ENCODE measurements at regions not wholly inside any gene's neighbourhood (a gene's known extent, or its start where the extent isn't known, plus 50 kb on each side); places are given as distances from the start of the nearest gene placed in this dataset.
"Not testable (repeated sequence)": the region's sequence is repeated elsewhere in the genome, so short reads cannot be mapped to it uniquely, and the experiment has no call there.

DNA sequence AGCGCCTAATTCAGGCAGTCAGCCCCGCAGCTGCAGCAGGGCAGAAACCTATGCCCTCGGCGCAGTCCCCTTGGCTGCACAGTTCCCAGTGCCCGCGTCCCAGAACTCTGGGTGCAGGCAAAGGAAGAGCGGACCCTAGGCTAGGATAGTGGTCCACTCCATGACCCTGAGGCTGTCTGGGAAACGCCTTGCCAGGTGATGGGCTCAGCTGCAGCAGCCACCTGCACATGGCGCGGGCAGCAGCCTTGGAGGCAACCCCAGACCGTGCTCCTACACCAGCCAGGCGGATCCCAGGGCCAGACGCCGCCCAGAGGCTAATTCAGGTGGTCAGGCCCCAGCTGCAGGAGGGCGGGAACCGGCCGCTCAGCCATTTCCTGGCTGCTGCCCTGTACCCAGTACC, 83.0 kb downstream of the POTEC start:
- DNase-seq (ENCODE audit: low read depth, low spot score); RAD21 ChIA-PET (ENCODE audit: unreplicated experiment); SMC1A ChIA-PET (ENCODE audit: uncharacterized antibody, unreplicated experiment); H3K4me2 ChIP-seq (ENCODE audit: control insufficient read depth, insufficient read depth); H4K20me1 ChIP-seq (ENCODE audit: control insufficient read depth, insufficient read depth); H2AFZ ChIP-seq (ENCODE audit: control insufficient read depth, low read depth, low read length); BruUV-seq (replicated peaks); ATAC-seq; H3K27me3 ChIP-seq (replicated peaks in 1 of 2; ENCODE audit: control insufficient read depth in 2 of 2, insufficient read depth in 2 of 2, low read length in 1 of 2); in situ Hi-C loops (cut with MboI); H3K4me3 ChIP-seq; FAIRE-seq; H3K79me2 ChIP-seq (ENCODE audit: control insufficient read depth, insufficient read depth, low read length); intact Hi-C loops (cut with micrococcal nuclease; ENCODE audit: unreplicated experiment); H3K4me1 ChIP-seq (ENCODE audit: control insufficient read depth, insufficient read depth, low read length); H3K9ac ChIP-seq (ENCODE audit: control insufficient read depth, insufficient read depth, low read length); H3K27ac ChIP-seq (ENCODE audit: control insufficient read depth, insufficient read depth); H3K9me3 ChIP-seq (replicated peaks; ENCODE audit: control insufficient read depth, insufficient read depth, low read length); H3K36me3 ChIP-seq (ENCODE audit: control insufficient read depth in 2 of 2, insufficient read depth in 2 of 2, low read length in 1 of 2); CTCF ChIA-PET; POLR2A ChIA-PET: not testable (repeated sequence)
- WGBS (ENCODE audit: insufficient coverage, insufficient replicate concordance, low lambda C conversion rate, missing lambda C conversion rate): 43% methylated on average over 17 of the region's 17 CpGs

DNA sequence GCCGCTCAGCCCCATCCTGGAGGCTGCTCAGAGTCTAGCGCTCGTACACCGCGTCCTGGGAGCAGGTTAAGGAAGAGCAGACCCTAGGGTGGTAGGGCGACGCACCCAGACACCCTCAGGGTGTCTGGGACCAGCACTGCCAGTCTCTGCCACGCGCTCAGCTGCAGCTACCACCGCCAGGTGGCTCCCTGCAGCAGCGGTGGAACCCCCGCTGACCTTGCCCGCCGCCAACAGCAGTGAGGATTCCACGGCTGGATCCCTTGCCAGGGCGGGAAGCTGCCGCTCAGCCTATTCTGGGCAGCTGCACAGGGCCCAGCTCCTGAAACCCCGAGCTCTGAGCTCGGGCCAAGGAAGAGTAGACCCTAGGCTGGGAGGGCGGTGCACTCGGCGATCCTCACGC, 83.6 kb downstream of the POTEC start:
- H3K4me1 ChIP-seq (ENCODE audit: control insufficient read depth, insufficient read depth, low read length); ATAC-seq; H3K4me2 ChIP-seq (ENCODE audit: control insufficient read depth, insufficient read depth); H3K27ac ChIP-seq (ENCODE audit: control insufficient read depth, insufficient read depth); DNase-seq (ENCODE audit: low read depth, low spot score); intact Hi-C loops (cut with micrococcal nuclease; ENCODE audit: unreplicated experiment); in situ Hi-C loops (cut with MboI); H3K9me3 ChIP-seq (replicated peaks; ENCODE audit: control insufficient read depth, insufficient read depth, low read length); POLR2A ChIA-PET; H2AFZ ChIP-seq (ENCODE audit: control insufficient read depth, low read depth, low read length); H3K9ac ChIP-seq (ENCODE audit: control insufficient read depth, insufficient read depth, low read length); RAD21 ChIA-PET (ENCODE audit: unreplicated experiment); FAIRE-seq; CTCF ChIA-PET; H3K79me2 ChIP-seq (ENCODE audit: control insufficient read depth, insufficient read depth, low read length); H3K27me3 ChIP-seq (replicated peaks in 1 of 2; ENCODE audit: control insufficient read depth in 2 of 2, insufficient read depth in 2 of 2, low read length in 1 of 2); H4K20me1 ChIP-seq (ENCODE audit: control insufficient read depth, insufficient read depth); H3K36me3 ChIP-seq (ENCODE audit: control insufficient read depth in 2 of 2, insufficient read depth in 2 of 2, low read length in 1 of 2); BruUV-seq (replicated peaks); H3K4me3 ChIP-seq; SMC1A ChIA-PET (ENCODE audit: uncharacterized antibody, unreplicated experiment): not testable (repeated sequence)
- 70% methylated on average over 21 of the region's 23 CpGs for WGBS (ENCODE audit: insufficient coverage, insufficient replicate concordance, low lambda C conversion rate, missing lambda C conversion rate)
